ENCODE measurements at regions not wholly inside any gene's neighbourhood (a gene's known extent, or its start where the extent isn't known, plus 50 kb on each side); places are given as distances from the start of the nearest gene placed in this dataset.

DNA sequence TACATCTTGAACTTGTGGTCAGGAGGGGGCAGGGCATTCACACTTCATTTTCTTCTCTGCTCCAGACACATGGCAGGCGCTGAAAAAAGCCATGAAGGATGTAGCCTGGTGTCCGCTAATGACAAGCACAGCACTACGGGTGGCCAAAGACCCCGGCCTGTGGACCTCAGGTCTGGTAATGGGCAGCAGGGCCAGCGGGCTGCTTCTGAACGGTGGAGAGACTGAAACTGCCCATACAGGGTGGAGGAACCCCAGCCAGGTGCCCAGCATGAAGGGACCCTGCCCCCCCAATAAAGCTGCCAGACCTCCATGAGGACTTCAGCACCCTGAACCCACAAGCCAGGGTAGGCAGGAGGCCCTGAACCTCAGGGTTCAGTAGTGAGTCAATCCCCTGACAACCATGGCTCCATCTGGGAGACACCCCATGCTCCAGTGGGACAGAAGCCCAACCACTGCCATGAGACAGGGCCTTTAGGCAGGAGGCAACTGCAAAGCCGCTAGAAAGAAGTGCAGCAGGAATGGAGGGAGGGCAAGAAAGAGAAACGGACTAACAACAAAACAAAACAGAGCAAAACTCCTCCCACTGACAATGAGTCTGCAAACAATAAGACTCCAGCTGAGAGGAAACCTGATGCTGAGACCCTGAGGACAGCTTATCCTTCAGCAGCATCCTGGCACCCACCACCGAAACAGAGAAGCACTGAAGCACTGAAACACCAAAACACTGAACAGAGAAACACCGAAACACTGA, 140.2 kb upstream of the PPP2R2D start:
- no peak for DNase-seq

- no peak for DNase-seq
Measured at GRCh38 chr10:131762789-131763696, 137.8 kb upstream of the PPP2R2D start.

- no peak for DNase-seq
Measured at GRCh38 chr10:131764929-131765328, 135.9 kb upstream of the PPP2R2D start.

DNA sequence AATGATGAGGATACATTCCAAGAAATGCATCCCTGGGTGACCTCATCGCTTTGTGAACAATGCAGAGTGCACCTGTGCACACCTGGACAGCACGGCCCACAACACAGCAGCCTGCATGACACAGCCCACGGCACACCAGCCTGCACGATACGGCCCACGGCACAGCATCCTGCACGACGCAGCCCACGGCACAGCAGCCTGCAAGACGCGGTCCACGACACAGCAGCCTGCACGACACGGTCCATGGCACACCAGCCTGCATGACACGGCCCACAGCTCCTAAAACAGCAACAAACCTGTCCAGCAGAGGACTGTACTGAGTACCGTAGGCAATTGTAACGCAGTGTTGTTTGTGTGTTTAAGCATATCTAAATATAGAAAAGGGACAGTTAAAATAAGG, 134.7 kb upstream of the PPP2R2D start:
- no peak for DNase-seq

- no peak for DNase-seq
Measured at GRCh38 chr10:131767716-131768115, 133.1 kb upstream of the PPP2R2D start.

- DNase-seq = no peak
Measured at GRCh38 chr10:131769571-131770410, 131.0 kb upstream of the PPP2R2D start.

- DNase-seq = no peak
Measured at GRCh38 chr10:131770946-131771633, 129.7 kb upstream of the PPP2R2D start.

GRCh38 chr10:131771634-131772358, 129.0 kb upstream of the PPP2R2D start:
- DNase-seq = no peak

GRCh38 chr10:131772441-131772840, 128.4 kb upstream of the PPP2R2D start:
- DNase-seq = no peak

- no peak for DNase-seq
Measured at GRCh38 chr10:131773370-131774343, 127.2 kb upstream of the PPP2R2D start.

DNA sequence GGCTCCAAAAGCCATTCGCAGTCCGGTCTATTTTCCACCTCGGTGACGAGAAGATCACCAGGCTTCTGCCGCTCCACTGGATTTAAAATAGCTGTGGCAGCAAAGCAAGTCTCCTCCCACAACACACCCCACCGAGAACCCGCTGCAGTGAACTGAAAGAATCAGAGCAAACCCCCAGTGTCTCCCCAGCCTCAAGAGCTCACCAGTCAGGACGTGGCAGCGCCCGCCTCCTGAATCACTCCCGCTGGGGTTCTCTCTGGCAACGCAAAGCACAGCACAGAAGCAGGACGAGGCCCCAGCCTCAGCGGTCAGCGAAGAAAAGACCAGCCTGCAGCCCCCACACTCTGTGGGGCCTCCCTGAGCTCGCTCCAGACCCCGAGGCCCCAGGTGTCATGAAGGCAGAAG, 126.1 kb upstream of the PPP2R2D start:
- DNase-seq = no peak

GRCh38 chr10:131775433-131775832, 125.4 kb upstream of the PPP2R2D start:
- no peak for DNase-seq

- DNase-seq = no peak
Measured at GRCh38 chr10:131775833-131776232, 125.0 kb upstream of the PPP2R2D start.

DNA sequence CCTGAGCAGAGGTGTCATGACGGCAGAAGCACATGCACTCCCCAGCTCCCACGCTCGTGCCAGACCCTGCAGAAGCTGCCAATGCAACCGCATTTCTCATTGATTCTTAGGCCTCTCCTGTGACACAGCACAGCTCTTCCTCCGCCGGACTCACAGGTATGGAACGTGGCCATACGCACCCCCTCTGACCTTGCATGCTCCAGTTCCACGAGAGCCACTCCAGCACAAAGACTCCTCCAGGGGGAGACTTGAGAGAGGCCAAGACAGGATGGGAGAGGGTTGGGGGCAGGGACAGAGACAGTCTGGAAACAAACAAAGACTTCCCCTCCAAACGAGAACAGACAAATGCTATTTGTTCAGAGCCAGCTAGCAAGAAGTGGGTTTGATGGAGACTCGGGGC, 124.3 kb upstream of the PPP2R2D start:
- no peak for DNase-seq

- DNase-seq = no peak
Measured at GRCh38 chr10:131777162-131777561, 123.6 kb upstream of the PPP2R2D start.

GRCh38 chr10:131777921-131778320, 122.9 kb upstream of the PPP2R2D start:
- no peak for DNase-seq

- DNase-seq = no peak
Measured at GRCh38 chr10:131778385-131778784, 122.4 kb upstream of the PPP2R2D start.

DNA sequence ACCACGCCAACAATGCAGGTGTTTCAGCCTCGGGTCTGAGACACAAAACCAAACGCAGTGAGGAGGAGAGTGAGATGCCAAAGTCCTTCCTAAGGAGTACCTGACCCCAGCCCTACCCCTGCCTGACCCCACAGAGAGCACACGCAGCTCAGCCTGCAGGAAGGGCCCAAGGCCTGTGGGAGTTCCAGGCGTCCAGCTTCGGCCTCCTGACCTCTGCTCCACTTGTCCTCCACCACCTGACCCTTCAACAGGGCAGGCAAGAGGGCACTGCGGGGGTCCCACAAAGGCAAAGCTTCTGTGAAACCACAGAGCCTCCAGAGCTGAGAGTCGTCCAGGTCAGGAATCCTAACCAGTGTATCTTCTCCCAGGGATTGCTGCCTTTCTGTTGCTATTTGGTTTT, 122.0 kb upstream of the PPP2R2D start:
- no peak for DNase-seq

- DNase-seq = no peak
Measured at GRCh38 chr10:131779661-131780394, 121.0 kb upstream of the PPP2R2D start.

DNA sequence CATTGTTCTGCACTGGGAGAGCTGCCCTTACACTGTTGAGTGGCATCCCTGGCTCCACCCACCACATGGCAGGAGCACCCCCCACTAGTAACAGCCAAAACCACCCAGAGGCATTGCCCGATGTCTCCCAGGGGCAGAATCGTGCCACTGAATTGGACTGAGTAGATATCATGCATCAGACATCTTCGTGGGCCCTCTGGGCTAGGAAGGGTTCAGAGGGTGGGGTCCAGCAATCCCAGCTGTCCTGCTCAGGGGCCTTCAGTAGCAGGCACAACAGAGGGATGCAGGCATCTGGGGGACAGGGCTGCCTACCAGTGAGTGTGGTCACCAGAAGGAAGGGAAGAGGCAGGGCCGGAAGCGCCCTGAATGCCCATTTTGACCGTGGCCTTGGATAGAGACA, 119.7 kb upstream of the PPP2R2D start:
- DNase-seq = no peak
